ENCODE measurements at regions not wholly inside any gene's neighbourhood (a gene's known extent, or its start where the extent isn't known, plus 50 kb on each side); places are given as distances from the start of the nearest gene placed in this dataset.

DNA sequence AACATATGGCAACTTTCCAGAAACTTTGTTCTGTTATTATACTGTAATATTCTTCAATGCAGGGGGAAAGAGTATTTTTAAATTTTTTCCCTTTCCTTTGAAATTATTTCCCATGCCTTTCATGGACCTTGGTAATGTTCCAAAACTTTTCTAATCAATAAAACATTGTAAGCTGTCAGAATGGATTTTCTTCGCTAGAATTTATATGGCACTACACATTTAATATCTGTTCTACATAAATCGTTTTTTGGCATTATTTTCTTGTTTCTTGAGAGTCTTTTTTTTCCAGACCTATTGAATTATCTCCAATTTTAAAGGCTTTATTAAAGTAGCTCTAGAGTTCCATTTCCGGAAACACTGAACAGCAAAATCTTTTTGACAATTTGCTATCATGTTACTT lies 249.0 kb downstream of the TMEM167A start:
- no peaks in the 10 kb centered on the region for H3K27me3 ChIP-seq (ENCODE audit: control insufficient read depth in 2 of 2, insufficient read depth in 2 of 2, low read length in 2 of 2)
- H3K4me3 ChIP-seq (ENCODE audit: low read length in 2 of 2) = no peak overlapping the region
- H3K9me3 ChIP-seq (ENCODE audit: control insufficient read depth in 2 of 2, low read length in 2 of 2) = no peaks in the 10 kb centered on the region
- no peaks in the 10 kb centered on the region for H3K4me1 ChIP-seq (ENCODE audit: control insufficient read depth in 2 of 2, insufficient read depth in 2 of 2, low read length in 2 of 2)
- no peak overlapping the region for H3K9ac ChIP-seq (ENCODE audit: low read depth in 1 of 2, low read length in 2 of 2)
- H3K27ac ChIP-seq (ENCODE audit: low read depth in 2 of 2, low read length in 2 of 2) = no peak overlapping the region
- H3K36me3 ChIP-seq (ENCODE audit: control insufficient read depth in 2 of 2, insufficient read depth in 2 of 2, low read length in 2 of 2) = no peaks in the 10 kb centered on the region

- Histone ChIP-seq H3K4me3 (ENCODE audit: low read length in 2 of 2) (no peak overlapping the region), H3K4me1 (ENCODE audit: control insufficient read depth in 2 of 2, insufficient read depth in 2 of 2, low read length in 2 of 2) (no peaks in the 10 kb centered on the region), H3K9me3 (ENCODE audit: control insufficient read depth in 2 of 2, low read length in 2 of 2) (no peaks in the 10 kb centered on the region), H3K9ac (ENCODE audit: low read depth in 1 of 2, low read length in 2 of 2) (no peak overlapping the region), H3K27me3 (ENCODE audit: control insufficient read depth in 2 of 2, insufficient read depth in 2 of 2, low read length in 2 of 2) (no peaks in the 10 kb centered on the region), H3K27ac (ENCODE audit: low read depth in 2 of 2, low read length in 2 of 2) (no peak overlapping the region), H3K36me3 (ENCODE audit: control insufficient read depth in 2 of 2, insufficient read depth in 2 of 2, low read length in 2 of 2) (no peaks in the 10 kb centered on the region)
These were observed 249.5 kb downstream of the TMEM167A start for GRCh38 chr5:82827651-82828050.

- Histone ChIP-seq H3K9me3 (ENCODE audit: control insufficient read depth in 2 of 2, low read length in 2 of 2) (no peaks in the 10 kb centered on the region), H3K4me3 (ENCODE audit: low read length in 2 of 2) (no peak overlapping the region), H3K27ac (ENCODE audit: low read depth in 2 of 2, low read length in 2 of 2) (no peak overlapping the region), H3K4me1 (ENCODE audit: control insufficient read depth in 2 of 2, insufficient read depth in 2 of 2, low read length in 2 of 2) (no peaks in the 10 kb centered on the region), H3K9ac (ENCODE audit: low read depth in 1 of 2, low read length in 2 of 2) (no peak overlapping the region), H3K27me3 (ENCODE audit: control insufficient read depth in 2 of 2, insufficient read depth in 2 of 2, low read length in 2 of 2) (no peaks in the 10 kb centered on the region), H3K36me3 (ENCODE audit: control insufficient read depth in 2 of 2, insufficient read depth in 2 of 2, low read length in 2 of 2) (no peaks in the 10 kb centered on the region)
These were observed 254.6 kb downstream of the TMEM167A start for GRCh38 chr5:82822634-82822927.

GRCh38 chr5:82821846-82822633 lies 255.2 kb downstream of the TMEM167A start:
- H3K27me3 ChIP-seq (ENCODE audit: control insufficient read depth in 2 of 2, insufficient read depth in 2 of 2, low read length in 2 of 2) = no peaks in the 10 kb centered on the region
- no peaks in the 10 kb centered on the region for H3K36me3 ChIP-seq (ENCODE audit: control insufficient read depth in 2 of 2, insufficient read depth in 2 of 2, low read length in 2 of 2)
- H3K4me3 ChIP-seq (ENCODE audit: low read length in 2 of 2) = no peak overlapping the region
- no peaks in the 10 kb centered on the region for H3K9me3 ChIP-seq (ENCODE audit: control insufficient read depth in 2 of 2, low read length in 2 of 2)
- no peaks in the 10 kb centered on the region for H3K4me1 ChIP-seq (ENCODE audit: control insufficient read depth in 2 of 2, insufficient read depth in 2 of 2, low read length in 2 of 2)
- H3K9ac ChIP-seq (ENCODE audit: low read depth in 1 of 2, low read length in 2 of 2) = no peak overlapping the region
- no peak overlapping the region for H3K27ac ChIP-seq (ENCODE audit: low read depth in 2 of 2, low read length in 2 of 2)

GRCh38 chr5:82820961-82821845 lies 256.0 kb downstream of the TMEM167A start:
- no peak overlapping the region for H3K9ac ChIP-seq (ENCODE audit: low read depth in 1 of 2, low read length in 2 of 2)
- no peaks in the 10 kb centered on the region for H3K36me3 ChIP-seq (ENCODE audit: control insufficient read depth in 2 of 2, insufficient read depth in 2 of 2, low read length in 2 of 2)
- no peaks in the 10 kb centered on the region for H3K4me1 ChIP-seq (ENCODE audit: control insufficient read depth in 2 of 2, insufficient read depth in 2 of 2, low read length in 2 of 2)
- H3K27me3 ChIP-seq (ENCODE audit: control insufficient read depth in 2 of 2, insufficient read depth in 2 of 2, low read length in 2 of 2) = no peaks in the 10 kb centered on the region
- H3K4me3 ChIP-seq (ENCODE audit: low read length in 2 of 2) = no peak overlapping the region
- H3K27ac ChIP-seq (ENCODE audit: low read depth in 2 of 2, low read length in 2 of 2) = no peak overlapping the region
- no peaks in the 10 kb centered on the region for H3K9me3 ChIP-seq (ENCODE audit: control insufficient read depth in 2 of 2, low read length in 2 of 2)

GRCh38 chr5:82820188-82820587 lies 257.0 kb downstream of the TMEM167A start:
- H3K9ac ChIP-seq (ENCODE audit: low read depth in 1 of 2, low read length in 2 of 2) = no peak overlapping the region
- H3K4me1 ChIP-seq (ENCODE audit: control insufficient read depth in 2 of 2, insufficient read depth in 2 of 2, low read length in 2 of 2) = no peaks in the 10 kb centered on the region
- no peak overlapping the region for H3K4me3 ChIP-seq (ENCODE audit: low read length in 2 of 2)
- H3K27me3 ChIP-seq (ENCODE audit: control insufficient read depth in 2 of 2, insufficient read depth in 2 of 2, low read length in 2 of 2) = no peaks in the 10 kb centered on the region
- no peak overlapping the region for H3K27ac ChIP-seq (ENCODE audit: low read depth in 2 of 2, low read length in 2 of 2)
- no peaks in the 10 kb centered on the region for H3K9me3 ChIP-seq (ENCODE audit: control insufficient read depth in 2 of 2, low read length in 2 of 2)
- no peaks in the 10 kb centered on the region for H3K36me3 ChIP-seq (ENCODE audit: control insufficient read depth in 2 of 2, insufficient read depth in 2 of 2, low read length in 2 of 2)

DNA sequence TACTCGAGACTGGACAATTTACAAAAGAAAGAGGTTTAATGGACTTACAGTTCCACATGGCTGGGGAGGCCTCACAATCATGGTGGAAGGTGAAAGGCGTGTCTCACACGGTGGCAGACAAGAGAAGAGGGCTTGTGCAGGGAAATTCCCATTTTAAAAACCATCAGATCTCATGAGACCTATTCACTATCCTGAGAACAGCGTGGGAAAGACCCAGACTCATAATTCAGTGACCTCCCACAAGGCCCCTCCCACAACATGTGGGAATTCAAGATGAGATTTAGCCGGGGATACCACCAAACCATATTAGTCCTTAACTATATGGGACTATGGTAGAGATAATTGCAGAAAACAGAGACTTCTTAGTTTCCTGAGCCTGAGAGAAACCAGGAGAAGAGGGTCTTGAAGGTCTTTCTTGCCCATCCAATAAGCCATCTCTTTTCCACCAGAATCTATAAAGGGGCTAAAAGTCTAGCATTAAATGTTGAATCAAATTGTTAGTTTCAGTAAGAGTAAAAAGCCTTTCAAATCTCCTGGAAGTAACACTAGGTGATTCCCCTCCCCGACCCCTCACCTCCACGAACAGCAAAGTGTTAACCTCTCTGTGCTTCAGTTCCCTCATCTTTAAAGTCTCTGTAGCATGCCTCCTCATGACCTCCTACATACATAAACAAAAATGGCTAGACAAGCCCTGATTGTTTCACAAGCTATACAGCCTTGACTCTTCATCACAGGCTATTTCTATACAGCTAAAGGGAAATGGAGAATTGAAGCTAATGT lies 259.1 kb downstream of the TMEM167A start:
- no peak overlapping the region for H3K9ac ChIP-seq (ENCODE audit: low read depth in 1 of 2, low read length in 2 of 2)
- no peak overlapping the region for H3K4me3 ChIP-seq (ENCODE audit: low read length in 2 of 2)
- no peaks in the 10 kb centered on the region for H3K4me1 ChIP-seq (ENCODE audit: control insufficient read depth in 2 of 2, insufficient read depth in 2 of 2, low read length in 2 of 2)
- no peaks in the 10 kb centered on the region for H3K27me3 ChIP-seq (ENCODE audit: control insufficient read depth in 2 of 2, insufficient read depth in 2 of 2, low read length in 2 of 2)
- H3K27ac ChIP-seq (ENCODE audit: low read depth in 2 of 2, low read length in 2 of 2) = no peak overlapping the region
- H3K9me3 ChIP-seq (ENCODE audit: control insufficient read depth in 2 of 2, low read length in 2 of 2) = no peaks in the 10 kb centered on the region
- H3K36me3 ChIP-seq (ENCODE audit: control insufficient read depth in 2 of 2, insufficient read depth in 2 of 2, low read length in 2 of 2) = no peaks in the 10 kb centered on the region

DNA sequence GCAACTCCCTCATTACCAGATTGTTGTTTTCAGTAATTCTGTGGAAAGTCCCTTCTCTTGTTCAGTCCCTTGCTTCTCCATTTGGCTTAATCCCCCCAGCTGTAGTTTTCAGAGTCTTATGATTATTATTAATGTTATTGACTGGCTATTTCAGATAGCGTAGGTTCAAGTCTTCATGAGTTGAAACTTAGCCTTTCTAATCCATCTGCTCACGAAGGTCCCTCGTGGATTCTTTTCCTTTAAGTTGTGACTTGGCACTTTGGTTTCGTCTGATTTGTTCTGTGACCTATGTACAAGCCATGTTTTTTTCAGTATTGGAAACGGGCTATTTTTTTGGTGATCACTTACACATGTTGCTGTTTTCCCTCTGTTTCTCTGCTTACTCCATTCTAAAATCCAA lies 260.3 kb downstream of the TMEM167A start:
- H3K9me3 ChIP-seq (ENCODE audit: control insufficient read depth in 2 of 2, low read length in 2 of 2) = no peaks in the 10 kb centered on the region
- H3K4me3 ChIP-seq (ENCODE audit: low read length in 2 of 2) = no peak overlapping the region
- H3K4me1 ChIP-seq (ENCODE audit: control insufficient read depth in 2 of 2, insufficient read depth in 2 of 2, low read length in 2 of 2) = no peaks in the 10 kb centered on the region
- H3K9ac ChIP-seq (ENCODE audit: low read depth in 1 of 2, low read length in 2 of 2) = no peak overlapping the region
- no peaks in the 10 kb centered on the region for H3K27me3 ChIP-seq (ENCODE audit: control insufficient read depth in 2 of 2, insufficient read depth in 2 of 2, low read length in 2 of 2)
- H3K36me3 ChIP-seq (ENCODE audit: control insufficient read depth in 2 of 2, insufficient read depth in 2 of 2, low read length in 2 of 2) = no peaks in the 10 kb centered on the region
- H3K27ac ChIP-seq (ENCODE audit: low read depth in 2 of 2, low read length in 2 of 2) = no peak overlapping the region

DNA sequence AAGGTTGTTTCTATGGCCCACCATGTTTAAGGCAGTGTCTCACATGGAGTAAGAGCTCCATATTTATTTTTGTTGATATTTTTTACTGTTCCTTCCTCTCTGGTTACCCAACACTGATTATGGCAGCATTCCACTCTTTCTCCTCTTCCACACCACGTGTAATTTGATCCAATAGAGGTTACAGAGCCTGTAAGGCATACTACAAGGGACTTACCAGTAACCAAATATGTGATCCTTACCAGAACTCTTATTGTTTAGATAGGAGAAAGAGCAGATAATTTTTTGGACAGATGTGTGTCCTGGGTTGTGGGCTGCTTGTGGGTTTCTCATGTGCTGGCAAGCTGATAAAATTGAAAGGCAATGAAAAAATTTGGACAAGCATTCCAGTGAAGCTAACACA lies 261.3 kb downstream of the TMEM167A start:
- H3K4me3 ChIP-seq (ENCODE audit: low read length in 2 of 2) = no peak overlapping the region
- no peak overlapping the region for H3K27ac ChIP-seq (ENCODE audit: low read depth in 2 of 2, low read length in 2 of 2)
- H3K36me3 ChIP-seq (ENCODE audit: control insufficient read depth in 2 of 2, insufficient read depth in 2 of 2, low read length in 2 of 2) = no peaks in the 10 kb centered on the region
- H3K27me3 ChIP-seq (ENCODE audit: control insufficient read depth in 2 of 2, insufficient read depth in 2 of 2, low read length in 2 of 2) = no peaks in the 10 kb centered on the region
- H3K9me3 ChIP-seq (ENCODE audit: control insufficient read depth in 2 of 2, low read length in 2 of 2) = no peaks in the 10 kb centered on the region
- no peak overlapping the region for H3K9ac ChIP-seq (ENCODE audit: low read depth in 1 of 2, low read length in 2 of 2)
- no peaks in the 10 kb centered on the region for H3K4me1 ChIP-seq (ENCODE audit: control insufficient read depth in 2 of 2, insufficient read depth in 2 of 2, low read length in 2 of 2)

- Histone ChIP-seq H3K9ac (ENCODE audit: low read depth in 1 of 2, low read length in 2 of 2) (no peak overlapping the region), H3K4me3 (ENCODE audit: low read length in 2 of 2) (no peak overlapping the region), H3K9me3 (ENCODE audit: control insufficient read depth in 2 of 2, low read length in 2 of 2) (no peaks in the 10 kb centered on the region), H3K27me3 (ENCODE audit: control insufficient read depth in 2 of 2, insufficient read depth in 2 of 2, low read length in 2 of 2) (no peaks in the 10 kb centered on the region), H3K36me3 (ENCODE audit: control insufficient read depth in 2 of 2, insufficient read depth in 2 of 2, low read length in 2 of 2) (no peaks in the 10 kb centered on the region), H3K4me1 (ENCODE audit: control insufficient read depth in 2 of 2, insufficient read depth in 2 of 2, low read length in 2 of 2) (no peaks in the 10 kb centered on the region), H3K27ac (ENCODE audit: low read depth in 2 of 2, low read length in 2 of 2) (no peak overlapping the region)
These were observed 263.3 kb downstream of the TMEM167A start for GRCh38 chr5:82813861-82814260.
